ENCODE measurements at regions not wholly inside any gene's neighbourhood (a gene's known extent, or its start where the extent isn't known, plus 50 kb on each side); places are given as distances from the start of the nearest gene placed in this dataset.

DNA sequence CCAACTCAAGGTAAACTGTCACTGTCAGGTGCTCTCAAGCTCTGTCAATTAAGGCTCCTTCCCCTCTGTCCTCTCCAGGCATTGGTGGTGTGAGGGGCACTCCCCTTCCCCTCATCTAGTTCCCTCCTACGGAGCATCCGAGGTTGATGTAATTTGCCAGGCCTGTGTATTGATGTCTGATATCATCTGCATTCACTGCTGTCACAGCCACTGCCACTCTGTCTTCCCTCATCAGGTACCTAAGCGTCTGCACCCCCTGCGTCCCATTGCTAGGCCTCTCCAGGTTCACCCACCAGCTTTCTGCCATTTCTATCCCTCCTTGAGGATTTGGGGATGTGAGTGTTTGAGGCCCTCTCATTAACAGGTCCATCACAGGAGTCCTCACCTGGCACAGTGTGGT is 50.0 kb upstream of the SYT13 start:
- DNase-seq (ENCODE audit: low read depth) = no peak
- H3K4me3 ChIP-seq (ENCODE audit: control insufficient read depth, low read depth, low read length) = no peak overlapping the region
- TF ChIP-seq, protein P1, sequence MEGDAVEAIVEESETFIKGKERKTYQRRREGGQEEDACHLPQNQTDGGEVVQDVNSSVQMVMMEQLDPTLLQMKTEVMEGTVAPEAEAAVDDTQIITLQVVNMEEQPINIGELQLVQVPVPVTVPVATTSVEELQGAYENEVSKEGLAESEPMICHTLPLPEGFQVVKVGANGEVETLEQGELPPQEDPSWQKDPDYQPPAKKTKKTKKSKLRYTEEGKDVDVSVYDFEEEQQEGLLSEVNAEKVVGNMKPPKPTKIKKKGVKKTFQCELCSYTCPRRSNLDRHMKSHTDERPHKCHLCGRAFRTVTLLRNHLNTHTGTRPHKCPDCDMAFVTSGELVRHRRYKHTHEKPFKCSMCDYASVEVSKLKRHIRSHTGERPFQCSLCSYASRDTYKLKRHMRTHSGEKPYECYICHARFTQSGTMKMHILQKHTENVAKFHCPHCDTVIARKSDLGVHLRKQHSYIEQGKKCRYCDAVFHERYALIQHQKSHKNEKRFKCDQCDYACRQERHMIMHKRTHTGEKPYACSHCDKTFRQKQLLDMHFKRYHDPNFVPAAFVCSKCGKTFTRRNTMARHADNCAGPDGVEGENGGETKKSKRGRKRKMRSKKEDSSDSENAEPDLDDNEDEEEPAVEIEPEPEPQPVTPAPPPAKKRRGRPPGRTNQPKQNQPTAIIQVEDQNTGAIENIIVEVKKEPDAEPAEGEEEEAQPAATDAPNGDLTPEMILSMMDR (IDR thresholded peaks at IDR 0.05; ENCODE audit: control insufficient read depth, insufficient read depth, low read depth, low read length, missing control alignments) = no peak

Measured in AG09309 (cell line).